HEK293 (cell line): ENCODE measurements at regions not wholly inside any gene's neighbourhood (a gene's known extent, or its start where the extent isn't known, plus 50 kb on each side); places are given as distances from the start of the nearest gene placed in this dataset.

Experiments used
- CTCF ChIA-PET: fragments of 350-600 bp; formaldehyde crosslinking; extraction: SDS; loops from one replicate; lab custom pipeline; 2021; ENCODE audit warnings: antibody characterized with exemption; lab: Yijun Ruan, JAX
- POLR2A ChIA-PET: fragments of 300-600 bp; formaldehyde crosslinking; extraction: SDS; loops from one replicate; lab custom pipeline; 2020; ENCODE audit warnings: antibody characterized with exemption, inconsistent platforms; lab: Yijun Ruan, JAX
- H3K27ac ChIP-seq: fragments of 200-500 bp; sonication (Bioruptor generic); 2 replicates; pipeline ENCODE4 v1.5.1; 2014; ENCODE audit warnings: low read depth, low read length, control low read depth, inconsistent platforms; ENCODE audit errors: extremely low read depth
- H3K36me3 ChIP-seq, 2 experiments: fragments of 200-500 bp in 1 of 2; sonication (Bioruptor generic) in 1 of 2; 1 replicate in 1 of 2; 2 replicates in 1 of 2; pipeline ENCODE4 v1.5.1; 2014 to 2017; ENCODE audit warnings: inconsistent platforms in 2 of 2, low read length in 2 of 2; ENCODE audit not compliant: control insufficient read depth in 2 of 2, insufficient read depth in 1 of 2
- H3K4me1 ChIP-seq: fragments of 200-500 bp; sonication (Bioruptor generic); 2 replicates; pipeline ENCODE4 v1.5.1; 2014; ENCODE audit warnings: mild to moderate bottlenecking, low read length, inconsistent platforms; ENCODE audit not compliant: control insufficient read depth, insufficient read depth
- H3K4me3 ChIP-seq: 2 replicates; pipeline ENCODE4 v1.5.1; 2011; ENCODE audit warnings: low read depth, mild to moderate bottlenecking, control low read depth, low read length, moderate library complexity
- H3K9me3 ChIP-seq: fragments of 200-500 bp; sonication (Bioruptor generic); 2 replicates; pipeline ENCODE4 v1.5.1; 2014; ENCODE audit warnings: low read depth, low read length, inconsistent platforms; ENCODE audit not compliant: control insufficient read depth, insufficient read depth
- REST ChIP-seq: fragments of 450-650 bp; formaldehyde crosslinking; IDR thresholded peaks from 2 replicates; pipeline ENCODE4 v1.5.1; 2016; ENCODE audit warnings: missing biosample characterization, missing genetic modification characterization
- SCRT1 ChIP-seq: fragments of 450-650 bp; formaldehyde crosslinking; IDR thresholded peaks from 2 replicates; pipeline ENCODE4 v1.5.1; 2016; ENCODE audit warnings: missing biosample characterization, missing genetic modification characterization, borderline replicate concordance
- TSHZ1 ChIP-seq: fragments of 450-650 bp; formaldehyde crosslinking; IDR thresholded peaks from 2 replicates; pipeline ENCODE4 v1.5.1; 2016; ENCODE audit warnings: missing biosample characterization, missing genetic modification characterization, borderline replicate concordance
- ZBTB11 ChIP-seq: fragments of 450-650 bp; formaldehyde crosslinking; conservative IDR thresholded peaks from 2 replicates; pipeline ENCODE4 v1.5.1; 2016; ENCODE audit warnings: low read depth, missing biosample characterization, missing genetic modification characterization
- ZFP37 ChIP-seq: fragments of 450-650 bp; formaldehyde crosslinking; IDR thresholded peaks from 2 replicates; pipeline ENCODE4 v1.5.1; 2016; ENCODE audit warnings: missing biosample characterization, missing genetic modification characterization
- ZNF140 ChIP-seq: fragments of 450-650 bp; formaldehyde crosslinking; IDR thresholded peaks from 2 replicates; pipeline ENCODE4 v1.5.1; 2016; ENCODE audit warnings: missing biosample characterization, missing genetic modification characterization
- ZNF202 ChIP-seq: fragments of 450-650 bp; formaldehyde crosslinking; IDR thresholded peaks from 2 replicates; pipeline ENCODE4 v1.5.1; 2016; ENCODE audit warnings: missing biosample characterization, missing genetic modification characterization, borderline replicate concordance
- ZNF23 ChIP-seq: fragments of 450-650 bp; formaldehyde crosslinking; IDR thresholded peaks from 2 replicates; pipeline ENCODE4 v1.5.1; 2016; ENCODE audit warnings: missing biosample characterization, missing genetic modification characterization, borderline replicate concordance
- ZNF266 ChIP-seq: fragments of 450-650 bp; formaldehyde crosslinking; IDR thresholded peaks from 2 replicates; pipeline ENCODE4 v1.5.1; 2016; ENCODE audit warnings: missing biosample characterization, missing genetic modification characterization, low read depth
- ZNF292 ChIP-seq: fragments of 450-650 bp; formaldehyde crosslinking; IDR thresholded peaks from 2 replicates; pipeline ENCODE4 v1.5.1; 2016; ENCODE audit warnings: low read depth, missing biosample characterization, missing genetic modification characterization, borderline replicate concordance
- ZNF302 ChIP-seq: fragments of 450-650 bp; formaldehyde crosslinking; IDR thresholded peaks from 2 replicates; pipeline ENCODE4 v1.5.1; 2016; ENCODE audit warnings: missing biosample characterization, missing genetic modification characterization, low read depth
- ZNF394 ChIP-seq: fragments of 450-650 bp; formaldehyde crosslinking; IDR thresholded peaks from 2 replicates; pipeline ENCODE4 v1.5.1; 2016; ENCODE audit warnings: missing biosample characterization, missing genetic modification characterization, mild to moderate bottlenecking, moderate library complexity, borderline replicate concordance
- ZNF433 ChIP-seq: fragments of 450-650 bp; formaldehyde crosslinking; IDR thresholded peaks from 2 replicates; pipeline ENCODE4 v1.5.1; 2016; ENCODE audit warnings: missing biosample characterization, missing genetic modification characterization, low read depth
- ZNF529 ChIP-seq: fragments of 450-650 bp; formaldehyde crosslinking; IDR thresholded peaks from 2 replicates; pipeline ENCODE4 v1.5.1; 2017; ENCODE audit warnings: missing genetic modification characterization, missing biosample characterization; ENCODE audit not compliant: insufficient replicate concordance
- ZNF555 ChIP-seq: fragments of 450-650 bp; formaldehyde crosslinking; conservative IDR thresholded peaks from 2 replicates; pipeline ENCODE4 v1.5.1; 2017; ENCODE audit warnings: missing biosample characterization, mild to moderate bottlenecking, missing genetic modification characterization, inconsistent platforms
- ZNF558 ChIP-seq: fragments of 450-650 bp; formaldehyde crosslinking; IDR thresholded peaks from 2 replicates; pipeline ENCODE4 v1.5.1; 2016; ENCODE audit warnings: missing biosample characterization, missing genetic modification characterization
- ZNF561 ChIP-seq: fragments of 450-650 bp; IDR thresholded peaks from 2 replicates; pipeline ENCODE4 v1.5.1; 2018; ENCODE audit warnings: missing biosample characterization, missing genetic modification characterization, borderline replicate concordance
- ZNF623 ChIP-seq: fragments of 450-650 bp; formaldehyde crosslinking; IDR thresholded peaks from 2 replicates; pipeline ENCODE4 v1.5.1; 2016; ENCODE audit warnings: missing biosample characterization, missing genetic modification characterization
- ZNF843 ChIP-seq: fragments of 450-650 bp; formaldehyde crosslinking; IDR thresholded peaks from 2 replicates; pipeline ENCODE4 v1.5.1; 2016; ENCODE audit warnings: missing biosample characterization, missing genetic modification characterization

GRCh38 chr21:27261676-27262075 is 294.8 kb upstream of the ADAMTS5 start (continued):
- TF ChIP-seq REST (tag by site-specific recombination) = no peak
- no peak for TF ChIP-seq ZNF843 (tag by site-specific recombination)

- Histone ChIP-seq H3K4me3 (no peak overlapping the region), H3K36me3 (no peaks in the 10 kb centered on the region), H3K27ac (no peak overlapping the region), H3K4me1 (no peaks in the 10 kb centered on the region), H3K9me3 (no peaks in the 10 kb centered on the region)
- ChIA-PET CTCF (interaction anchor here (1.3 kb wide), 1 partner anchor 9 kb away, joined by 5 read pairs; no protein-coding TSS in a partner anchor), POLR2A (no interaction called here)
- TF ChIP-seq ZNF555 (tag by site-specific recombination) (peak; percentile 87), TSHZ1 (no peak), ZFP37 (tag by site-specific recombination) (peak; percentile 73; the same call in 1 of the 2 replicates), SCRT1 (no peak), ZNF266 (tag by site-specific recombination) (0 out of 2 replicates have a peak, but pooled peaks have one; percentile 33), ZNF394 (tag by site-specific recombination) (peak; percentile 93), ZNF529 (tag by site-specific recombination) (peak; percentile 33), ZNF23 (tag by site-specific recombination) (no peak), REST (tag by site-specific recombination) (peak; percentile 58), ZNF433 (tag by site-specific recombination) (0 out of 2 replicates have a peak, but pooled peaks have one; percentile 42), ZNF558 (tag by site-specific recombination) (0 out of 2 replicates have a peak, but pooled peaks have one; percentile 26), ZNF302 (tag by site-specific recombination) (0 out of 2 replicates have a peak, but pooled peaks have one; percentile 40), ZNF140 (peak; percentile 89; the same call in 1 of the 2 replicates), ZNF202 (tag by site-specific recombination) (peak; percentile 76; the same call in 1 of the 2 replicates), ZBTB11 (tag by site-specific recombination) (peak; percentile 86), ZNF292 (tag by site-specific recombination) (peak; percentile 78; the same call in 1 of the 2 replicates), ZNF623 (tag by site-specific recombination) (peak; percentile 75), ZNF561 (tag by site-specific recombination) (no peak)
Measured at GRCh38 chr21:27260728-27261127, 293.8 kb upstream of the ADAMTS5 start.
